Dedifferentiated amniotic fluid mesenchymal stem cell (primary cell): ENCODE measurements at regions not wholly inside any gene's neighbourhood (a gene's known extent, or its start where the extent isn't known, plus 50 kb on each side); places are given as distances from the start of the nearest gene placed in this dataset.
"Not testable (repeated sequence)": the region's sequence is repeated elsewhere in the genome, so short reads cannot be mapped to it uniquely, and the experiment has no call there.

Source experiments
- DNase-seq: peaks from one replicate; pipeline ENCODE4 v3.0.0-alpha.2; 2016; ENCODE audit errors: extremely low spot score

GRCh38 chr14:98184457-98184856, 1087.5 kb downstream of the BCL11B start:
- no peak for DNase-seq

GRCh38 chr14:98185036-98185435, 1087.0 kb downstream of the BCL11B start:
- no peak for DNase-seq

- no peak for DNase-seq
These were observed 1085.9 kb downstream of the BCL11B start for GRCh38 chr14:98186140-98186539.

GRCh38 chr14:98187281-98187680, 1084.7 kb downstream of the BCL11B start:
- no peak for DNase-seq

- no peak for DNase-seq
These were observed 1082.9 kb downstream of the BCL11B start for GRCh38 chr14:98189062-98189461.

- DNase-seq, result no peak
These were observed 1082.5 kb downstream of the BCL11B start for GRCh38 chr14:98189511-98189910.

- DNase-seq, result no peak
These were observed 1082.1 kb downstream of the BCL11B start for GRCh38 chr14:98189944-98190343.

GRCh38 chr14:98192946-98193345, 1079.1 kb downstream of the BCL11B start:
- no peak for DNase-seq

GRCh38 chr14:98194821-98195220, 1077.2 kb downstream of the BCL11B start:
- no peak for DNase-seq

- DNase-seq, result no peak
These were observed 1076.7 kb downstream of the BCL11B start for GRCh38 chr14:98195256-98195655.

GRCh38 chr14:98197933-98198332, 1074.1 kb downstream of the BCL11B start:
- DNase-seq, result no peak

- DNase-seq, result no peak
These were observed 1073.6 kb downstream of the BCL11B start for GRCh38 chr14:98198385-98198784.

- DNase-seq, result no peak
These were observed 1071.4 kb downstream of the BCL11B start for GRCh38 chr14:98200601-98201000.

GRCh38 chr14:98203421-98203820, 1068.6 kb downstream of the BCL11B start:
- DNase-seq, result no peak

GRCh38 chr14:98204139-98204538, 1067.9 kb downstream of the BCL11B start:
- no peak for DNase-seq

GRCh38 chr14:98207415-98207814, 1064.6 kb downstream of the BCL11B start:
- DNase-seq, result no peak

- no peak for DNase-seq
These were observed 1063.8 kb downstream of the BCL11B start for GRCh38 chr14:98208211-98208611.

- no peak for DNase-seq
These were observed 1063.1 kb downstream of the BCL11B start for GRCh38 chr14:98208943-98209342.

GRCh38 chr14:98210045-98210672, 1061.8 kb downstream of the BCL11B start:
- DNase-seq, result no peak

GRCh38 chr14:98217530-98217929, 1054.5 kb downstream of the BCL11B start:
- DNase-seq, result no peak

GRCh38 chr14:98218218-98218617, 1053.8 kb downstream of the BCL11B start:
- no peak for DNase-seq

- DNase-seq, result no peak
These were observed 1052.4 kb downstream of the BCL11B start for GRCh38 chr14:98219638-98220037.

- DNase-seq, result no peak
These were observed 1048.9 kb downstream of the BCL11B start for GRCh38 chr14:98223106-98223505.

GRCh38 chr14:98223710-98224109, 1048.3 kb downstream of the BCL11B start:
- DNase-seq, result not testable (repeated sequence)
